ENCODE measurements at regions not wholly inside any gene's neighbourhood (a gene's known extent, or its start where the extent isn't known, plus 50 kb on each side); places are given as distances from the start of the nearest gene placed in this dataset.
A peak's percentile ranks its signal among the peaks of the same experiment; 100 is the strongest.
"Not testable (repeated sequence)": the region's sequence is repeated elsewhere in the genome, so short reads cannot be mapped to it uniquely, and the experiment has no call there.

DNA sequence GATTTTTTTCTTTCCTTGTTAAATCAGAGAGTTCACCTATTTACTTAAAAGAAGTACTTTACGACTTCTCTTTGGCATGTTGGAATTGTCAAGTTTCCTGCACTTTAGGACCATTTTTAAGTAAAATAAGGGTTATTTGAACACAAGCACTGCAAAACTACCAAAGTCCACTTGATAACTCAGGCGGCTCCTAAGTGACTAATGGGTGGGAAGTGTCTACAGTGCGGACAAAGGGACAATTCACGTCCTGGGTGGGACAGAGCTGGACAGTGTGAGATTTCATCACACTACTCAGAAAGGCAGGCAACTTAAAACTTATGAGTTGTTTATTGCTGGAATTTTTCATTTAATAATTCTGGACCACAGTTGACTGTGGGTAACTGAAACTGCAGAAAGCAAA is 590.2 kb upstream of the UBE2E2 start:
- DNase-seq: no peak

DNA sequence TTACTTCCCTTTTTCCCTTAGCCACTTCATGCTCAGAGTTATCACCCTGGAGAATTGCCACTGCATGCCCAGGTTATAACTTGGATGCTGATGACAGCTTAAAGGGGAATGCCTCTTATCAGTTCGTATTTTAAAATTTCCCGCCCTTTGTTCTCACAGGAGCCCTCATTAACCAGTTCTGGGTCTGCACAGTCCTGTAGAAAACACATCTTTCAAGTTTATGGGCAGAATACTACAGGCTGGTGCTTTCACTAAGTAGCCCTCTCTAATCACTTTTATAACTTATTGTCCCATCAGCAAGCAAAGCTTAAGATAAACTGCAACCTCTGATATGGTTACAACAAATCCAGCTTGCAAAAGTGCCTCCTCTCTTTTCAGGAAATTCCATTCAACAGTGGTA is 587.3 kb upstream of the UBE2E2 start:
- DNase-seq: no peak

GRCh38 chr3:22617372-22617771 is 585.8 kb upstream of the UBE2E2 start:
- no peak for DNase-seq

- peak; percentile 27 for DNase-seq
These were observed 582.6 kb upstream of the UBE2E2 start for GRCh38 chr3:22620498-22620897.

- DNase-seq: no peak
These were observed 581.8 kb upstream of the UBE2E2 start for GRCh38 chr3:22621205-22621809.

DNA sequence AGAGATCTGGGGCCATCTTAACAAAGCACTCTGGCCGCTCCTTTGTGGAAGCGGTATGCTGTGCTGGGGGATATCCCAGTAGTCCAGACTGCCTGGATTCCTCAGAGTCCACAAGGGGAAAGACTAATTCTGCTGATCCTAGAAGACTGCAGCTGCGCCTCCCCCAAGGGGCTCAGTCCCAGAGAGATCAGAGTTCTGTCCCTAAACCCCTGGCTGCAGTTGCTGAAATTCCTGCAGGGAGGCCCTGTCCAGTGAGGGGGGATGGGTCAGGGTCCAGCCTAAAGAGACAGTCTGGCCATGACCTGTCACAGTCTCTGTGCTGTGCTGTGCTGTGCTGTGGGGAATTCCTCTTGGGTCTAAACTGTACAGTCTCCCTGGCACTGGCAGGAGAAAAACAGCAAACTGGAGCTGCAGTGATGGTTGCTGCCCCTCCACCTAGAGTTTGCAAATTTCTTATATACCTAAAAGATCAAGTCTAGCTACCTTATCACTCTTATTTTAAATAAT is 575.1 kb upstream of the UBE2E2 start:
- DNase-seq: no peak

DNA sequence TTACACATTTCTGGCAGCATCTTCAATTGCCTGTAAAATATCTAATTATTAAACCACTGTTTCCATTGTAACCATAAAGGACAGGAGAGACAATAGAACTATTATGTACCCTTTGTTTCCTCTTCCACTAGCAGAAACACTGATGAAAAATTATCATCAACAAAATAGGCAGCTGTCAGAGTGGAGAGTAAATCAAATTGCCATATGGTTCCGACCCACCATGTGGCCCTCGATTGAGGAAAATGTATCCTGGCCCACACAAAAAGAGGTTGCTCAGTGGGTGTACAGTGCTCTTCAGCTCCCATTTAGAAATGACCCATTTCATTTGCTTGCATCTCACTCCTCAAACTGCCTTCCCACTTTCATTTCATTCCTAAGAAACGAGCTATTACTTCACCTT is 570.6 kb upstream of the UBE2E2 start:
- DNase-seq: no peak

- no peak for DNase-seq
These were observed 568.7 kb upstream of the UBE2E2 start for GRCh38 chr3:22634433-22634832.

DNA sequence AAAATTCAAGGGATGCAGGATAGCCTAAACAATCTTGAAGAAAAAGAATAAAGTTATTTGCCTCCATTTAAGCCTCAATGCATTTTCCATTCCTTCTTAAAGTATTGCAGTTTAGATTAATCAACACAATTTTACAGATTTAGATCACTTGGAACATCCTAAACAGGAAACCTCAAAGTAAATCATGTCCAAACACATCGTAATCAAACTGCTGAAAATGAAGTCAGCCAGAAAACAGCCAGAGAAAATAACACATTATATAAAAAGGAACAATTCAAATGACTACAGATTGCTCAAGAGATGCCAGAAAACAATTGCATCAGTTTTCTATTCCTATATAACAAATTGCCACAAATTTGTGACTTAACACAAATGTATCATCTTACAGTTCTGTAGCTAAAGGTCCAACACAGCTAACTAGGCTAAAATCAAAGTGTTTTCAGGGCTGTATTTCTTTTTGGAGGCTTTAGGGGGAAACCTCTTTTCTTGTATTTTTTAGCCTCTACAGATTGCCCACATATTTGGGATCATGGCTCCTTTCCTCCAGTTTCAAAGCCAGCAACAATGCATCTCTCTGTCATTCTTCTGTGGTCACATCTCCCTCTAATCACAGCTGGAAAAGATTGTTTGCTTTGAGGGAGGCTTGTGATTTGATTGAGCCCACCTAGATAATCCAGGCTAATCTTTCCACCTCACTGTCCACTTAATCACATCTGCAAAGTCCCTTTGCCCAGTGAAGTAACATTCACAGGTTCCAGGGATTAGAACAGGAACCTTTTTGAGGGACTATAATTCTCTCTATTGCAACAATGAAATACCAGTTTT is 543.3 kb upstream of the UBE2E2 start:
- DNase-seq: no peak

DNA sequence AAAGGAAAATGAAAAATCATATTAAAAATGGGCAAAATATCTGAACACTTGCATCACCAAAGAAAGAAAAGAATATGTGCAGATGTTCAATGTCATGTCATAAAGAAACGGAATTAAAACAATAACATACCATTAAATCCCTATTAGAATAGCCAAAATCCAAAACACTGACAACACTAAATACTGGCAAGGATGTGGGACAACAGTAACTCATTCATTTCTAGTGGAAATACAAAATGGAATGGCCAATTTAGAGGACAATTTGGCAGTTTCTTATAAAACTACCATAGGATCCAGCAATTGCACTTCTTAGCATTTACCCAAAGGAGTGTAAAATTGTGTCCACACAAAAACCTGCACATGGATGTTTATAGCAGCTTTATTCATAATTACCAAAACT is 542.5 kb upstream of the UBE2E2 start:
- DNase-seq: no peak

DNA sequence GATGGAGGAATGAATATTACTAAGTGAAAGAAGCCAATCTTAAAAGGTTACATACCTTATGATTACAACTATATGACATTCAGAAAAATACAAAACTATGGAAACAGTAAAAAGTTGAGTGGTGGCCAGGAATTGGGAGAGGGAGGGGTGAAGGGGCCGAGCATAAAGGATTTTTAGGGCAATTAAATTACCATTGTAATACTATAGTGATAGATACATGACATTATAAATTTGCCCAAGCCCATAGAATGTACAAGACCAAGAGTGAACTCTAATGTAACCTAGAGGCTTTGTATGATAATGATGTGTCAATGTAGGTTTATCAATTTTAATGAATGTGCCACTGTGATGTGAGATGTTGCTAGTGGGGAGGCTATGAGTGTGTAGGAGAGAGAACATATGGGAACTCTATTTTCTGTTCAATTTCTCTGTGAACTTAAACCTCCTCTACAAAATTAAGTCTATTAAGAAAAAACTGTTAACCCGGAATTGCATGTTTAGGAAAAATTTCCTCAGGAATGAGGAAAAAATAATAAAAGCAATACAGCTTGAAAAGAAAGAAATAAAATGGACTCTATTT is 541.9 kb upstream of the UBE2E2 start:
- DNase-seq: no peak

- DNase-seq: no peak
These were observed 537.6 kb upstream of the UBE2E2 start for GRCh38 chr3:22665528-22665927.

- no peak for DNase-seq
These were observed 536.4 kb upstream of the UBE2E2 start for GRCh38 chr3:22666736-22667135.

DNA sequence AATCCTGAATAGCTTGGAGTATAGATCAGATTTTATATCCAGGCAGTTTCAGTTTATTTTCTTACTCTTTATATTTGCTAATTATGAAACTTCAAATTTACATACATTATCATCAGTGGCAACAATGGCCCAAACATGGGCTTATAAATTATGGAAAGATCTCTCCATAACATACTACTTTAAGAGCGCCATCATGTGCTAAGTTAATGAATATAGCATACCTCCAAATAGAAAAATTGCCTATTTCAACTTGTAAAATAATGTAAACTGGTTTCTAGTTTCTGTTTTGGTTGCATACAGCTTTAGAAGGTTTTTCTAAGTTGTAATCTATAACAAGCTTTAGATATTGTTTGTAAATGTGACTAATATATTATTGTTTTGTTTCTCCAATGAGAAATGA is 531.3 kb upstream of the UBE2E2 start:
- no peak for DNase-seq

DNA sequence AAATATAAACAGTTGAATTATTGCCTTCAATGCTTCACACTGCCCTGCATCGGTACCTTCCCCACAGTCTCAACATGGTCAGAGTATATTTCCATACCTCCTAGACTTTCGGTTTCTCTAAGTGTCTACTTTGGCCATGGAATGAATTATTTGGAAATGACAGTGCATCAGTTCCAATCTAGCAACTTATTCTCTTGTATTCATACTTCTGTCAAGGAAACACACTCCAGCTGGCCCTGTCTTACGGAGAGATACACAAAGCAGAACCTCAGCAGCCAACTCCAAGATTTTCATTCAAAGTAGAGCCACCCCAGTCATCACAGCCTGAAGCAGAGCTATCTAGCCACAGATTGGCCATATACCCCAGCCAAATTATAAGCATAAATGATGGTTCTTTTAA is 518.4 kb upstream of the UBE2E2 start:
- no peak for DNase-seq

DNA sequence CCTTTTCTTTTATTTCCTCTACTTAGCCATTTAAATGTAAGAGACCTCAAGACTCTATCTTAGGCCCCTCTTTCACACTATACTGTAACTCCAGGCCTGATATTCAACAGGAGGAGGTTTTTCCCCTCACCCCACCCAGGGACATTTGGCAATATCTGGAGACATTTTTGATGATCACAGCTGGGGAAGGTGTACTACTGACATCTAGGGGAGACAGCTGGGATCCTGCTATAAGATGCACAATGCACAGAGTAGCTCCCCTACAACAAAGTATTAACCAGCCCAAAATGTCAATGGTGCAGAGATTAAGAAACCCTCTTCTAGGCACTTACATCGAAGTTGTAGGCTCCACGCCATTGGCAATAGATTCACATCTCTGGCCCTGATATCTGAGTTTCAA is 517.5 kb upstream of the UBE2E2 start:
- DNase-seq: peak; percentile 1

GRCh38 chr3:22691407-22691806 is 511.7 kb upstream of the UBE2E2 start:
- no peak for DNase-seq

DNA sequence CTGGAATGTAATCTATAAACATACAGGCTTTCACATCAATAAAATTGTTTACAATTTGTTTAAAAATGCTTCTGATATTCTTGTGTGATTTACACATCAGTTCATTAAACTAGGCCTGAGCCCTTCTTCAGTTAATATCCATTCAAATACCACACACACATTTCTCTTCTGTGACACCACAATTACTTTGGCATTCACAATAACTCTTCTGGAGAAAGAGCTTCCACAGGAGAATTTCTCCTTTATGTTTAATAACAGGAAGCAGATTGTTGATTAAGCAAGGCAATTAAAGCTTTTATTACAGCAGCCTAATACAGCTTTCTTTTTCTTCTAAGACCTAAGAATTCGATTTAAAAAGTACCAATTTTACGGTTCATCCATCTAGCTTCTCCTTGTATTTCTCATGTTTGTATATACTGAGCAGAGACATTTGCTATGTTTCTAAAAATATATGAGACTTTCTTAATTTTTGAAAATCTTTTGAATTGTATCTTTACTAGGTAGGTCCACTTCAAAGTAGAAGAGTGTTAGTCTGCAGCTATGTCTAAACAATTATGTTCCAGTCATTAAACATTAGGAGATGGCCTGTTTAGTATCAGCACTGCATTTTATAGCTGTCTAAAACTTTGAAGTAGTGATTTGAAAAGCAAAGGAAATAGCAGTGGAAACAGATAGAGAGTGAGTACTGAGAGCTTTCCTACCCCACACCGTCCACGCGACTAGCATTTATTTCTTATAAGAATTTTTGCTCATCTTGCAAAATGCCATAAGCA is 511.1 kb upstream of the UBE2E2 start:
- DNase-seq: no peak

- DNase-seq: no peak
These were observed 502.3 kb upstream of the UBE2E2 start for GRCh38 chr3:22700876-22701275.

GRCh38 chr3:22704166-22704565 is 499.0 kb upstream of the UBE2E2 start:
- no peak for DNase-seq

GRCh38 chr3:22704571-22705354 is 498.4 kb upstream of the UBE2E2 start:
- no peak for DNase-seq

- DNase-seq: not testable (repeated sequence)
These were observed 496.2 kb upstream of the UBE2E2 start for GRCh38 chr3:22706922-22707321.

- peak; percentile 72 for DNase-seq
These were observed 489.2 kb upstream of the UBE2E2 start for GRCh38 chr3:22713936-22714335.
